Mucosa of gallbladder (tissue), 1 donor: ENCODE measurements at regions not wholly inside any gene's neighbourhood (a gene's known extent, or its start where the extent isn't known, plus 50 kb on each side); places are given as distances from the start of the nearest gene placed in this dataset.
A peak's percentile ranks its signal among the peaks of the same experiment; 100 is the strongest.

Experiments used
- DNase-seq: peaks from one replicate; pipeline ENCODE4 v3.0.0-alpha.2; 2020; ENCODE audit warnings: low spot score
- donor health status: DM: no; HTN: no; CAD: no.

DNA sequence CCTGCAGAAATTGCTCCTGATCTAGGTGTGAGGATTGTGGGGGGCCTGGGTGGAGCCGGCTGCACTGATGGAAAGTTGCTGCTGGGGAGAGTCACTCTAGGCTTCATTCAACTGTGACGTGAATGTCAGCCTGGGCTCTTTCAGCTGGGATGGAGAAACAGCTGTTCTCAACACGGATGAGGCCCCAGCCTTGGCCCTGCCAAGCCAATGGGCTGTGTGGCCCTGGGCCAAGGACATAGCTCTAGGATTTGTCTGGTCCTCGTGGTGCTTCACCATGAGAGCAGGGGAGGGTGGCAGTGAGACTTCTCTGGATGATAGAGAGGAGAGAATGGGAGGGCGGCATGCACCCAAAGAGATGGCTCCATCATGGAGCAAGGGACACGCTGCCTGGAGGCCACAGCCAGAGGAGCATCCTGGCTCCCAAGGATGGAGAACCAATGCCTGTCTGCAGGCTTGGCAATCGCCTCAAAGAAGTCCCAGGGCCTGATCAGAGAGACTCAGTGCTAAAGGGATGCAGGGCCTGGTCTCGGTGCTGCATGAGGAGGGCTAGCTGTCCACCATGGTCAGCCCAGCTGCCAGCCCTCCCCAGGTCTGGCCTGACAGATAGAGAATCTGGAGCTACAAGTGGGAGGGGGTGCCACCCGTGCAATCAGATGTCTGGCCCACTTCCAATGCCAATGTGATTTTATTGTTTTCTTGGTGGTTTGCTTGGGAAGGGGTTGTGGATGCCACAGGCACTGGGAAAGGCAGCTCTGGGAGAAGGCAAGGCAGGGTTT is 141.0 kb downstream of the GADD45G start:
- no peak for DNase-seq

DNA sequence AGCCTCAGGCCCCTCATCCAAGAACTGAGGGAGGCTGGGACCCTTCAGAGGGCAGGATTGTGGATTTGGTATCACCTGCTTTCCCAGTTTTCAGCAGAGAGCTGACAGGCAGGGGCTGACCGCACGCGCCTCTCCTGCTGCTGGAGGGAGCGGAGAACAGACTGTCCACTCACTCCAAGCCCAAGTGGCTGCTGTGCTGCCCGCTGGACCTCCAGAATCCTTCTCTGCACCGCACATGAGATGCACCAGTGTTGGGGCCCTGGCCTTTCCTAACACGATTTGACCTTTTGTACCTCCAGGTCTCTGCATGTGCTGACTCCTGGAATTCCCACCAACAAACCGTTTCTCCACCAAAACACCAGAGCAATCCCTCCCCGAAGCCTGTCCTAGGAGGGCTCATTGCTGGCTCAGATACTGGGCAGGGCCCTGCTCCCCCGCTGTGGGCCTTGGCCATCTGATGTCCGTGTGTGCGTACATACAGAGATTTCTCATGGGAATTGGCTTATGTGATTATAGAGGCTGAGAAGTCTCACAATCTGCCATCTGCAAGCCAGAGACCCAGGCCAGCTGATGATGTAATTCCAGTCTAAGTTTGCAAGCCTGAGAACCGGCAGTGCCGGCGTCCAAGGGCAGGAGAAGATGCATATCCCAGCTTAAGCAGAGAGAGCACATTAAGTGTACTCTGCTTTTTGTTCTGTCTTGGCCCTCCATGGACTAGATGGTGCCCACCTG is 141.7 kb downstream of the GADD45G start:
- no peak for DNase-seq

- DNase-seq, result no peak
These were observed 142.8 kb downstream of the GADD45G start for GRCh38 chr9:89747596-89747995.

DNA sequence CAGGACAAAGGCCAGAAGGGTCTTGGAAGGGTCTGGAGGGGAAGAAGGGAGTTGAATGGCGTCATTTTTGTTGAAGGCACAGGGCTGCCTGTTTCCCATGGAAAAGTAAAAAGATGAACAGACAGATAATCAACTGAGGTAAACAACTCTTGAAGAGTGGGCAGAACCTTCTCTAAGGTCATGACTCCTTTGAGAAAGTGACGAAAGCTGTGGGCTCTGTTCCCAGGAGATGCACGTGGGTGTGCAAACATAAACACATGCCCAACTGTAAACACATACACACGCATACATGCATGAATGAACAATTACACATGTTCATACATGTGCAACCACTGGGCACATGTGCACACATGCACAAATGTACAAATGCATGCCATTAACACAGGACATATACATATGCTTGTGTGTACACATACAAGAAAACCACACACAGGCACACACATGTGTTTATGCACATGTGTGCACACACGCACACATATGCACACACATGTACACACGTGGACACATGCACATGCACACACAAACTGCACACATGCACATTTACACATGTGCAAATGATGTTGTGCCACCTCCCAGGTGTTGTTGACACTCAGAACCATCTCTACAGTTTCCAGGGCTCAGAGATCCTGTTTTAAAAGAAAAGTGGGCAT is 143.3 kb downstream of the GADD45G start:
- no peak for DNase-seq

GRCh38 chr9:89748831-89749499 is 144.2 kb downstream of the GADD45G start:
- no peak for DNase-seq

GRCh38 chr9:89749500-89750116 is 144.8 kb downstream of the GADD45G start:
- DNase-seq, result no peak

- no peak for DNase-seq
These were observed 145.4 kb downstream of the GADD45G start for GRCh38 chr9:89750117-89750791.

DNA sequence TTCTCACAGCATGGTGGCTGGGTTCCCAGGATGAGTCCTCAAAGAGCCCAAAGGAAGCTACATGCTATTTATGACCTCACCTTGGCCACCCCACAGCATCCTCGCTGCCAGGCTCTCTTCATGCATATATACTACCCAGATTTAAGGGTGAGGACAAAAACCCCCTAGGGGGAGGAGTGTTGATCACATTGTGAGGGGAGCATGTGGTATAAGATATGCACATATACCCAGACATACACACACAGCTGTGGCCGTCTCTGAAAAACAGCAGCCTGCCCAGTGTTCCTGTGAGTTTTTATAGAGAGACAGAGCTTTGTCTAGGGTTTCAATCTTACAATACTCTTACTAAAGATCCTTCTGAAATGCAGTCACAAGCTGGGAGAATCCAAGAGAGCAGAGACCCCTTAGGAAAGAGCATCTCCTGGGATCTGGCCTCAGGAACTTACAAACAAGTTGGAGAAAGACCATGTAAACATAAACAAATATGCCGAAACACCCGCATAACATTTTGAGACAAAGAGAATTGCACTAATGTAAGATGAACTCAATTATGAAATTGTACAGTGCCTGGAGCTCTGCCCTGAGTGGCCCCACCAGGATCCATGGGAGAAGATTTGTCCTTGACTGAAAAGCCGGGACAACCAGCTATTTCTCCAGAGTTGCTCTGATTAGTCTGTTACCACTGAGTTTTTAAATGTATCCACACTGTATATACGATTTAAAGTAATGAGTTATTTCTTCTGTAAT is 146.4 kb downstream of the GADD45G start:
- DNase-seq, result no peak

DNA sequence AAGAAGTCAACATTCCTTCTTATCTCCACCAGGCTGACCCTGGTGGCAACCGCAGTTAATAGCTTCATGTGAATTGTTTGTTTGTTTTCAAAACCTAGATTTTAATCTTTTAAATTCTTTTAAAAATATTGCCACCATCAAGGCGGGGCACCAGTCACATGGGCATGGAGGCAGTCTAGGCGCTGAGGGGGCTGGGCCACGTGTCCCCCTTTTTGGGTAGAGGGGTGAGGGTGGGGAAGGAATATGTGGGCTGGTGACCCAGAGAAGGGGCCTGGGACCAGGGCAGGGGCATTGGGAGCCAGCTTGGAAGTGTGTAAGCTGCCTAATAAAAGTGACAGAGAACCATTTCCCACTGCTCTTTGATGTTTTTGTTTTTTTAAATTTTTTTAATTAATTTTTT is 147.3 kb downstream of the GADD45G start:
- no peak for DNase-seq

DNA sequence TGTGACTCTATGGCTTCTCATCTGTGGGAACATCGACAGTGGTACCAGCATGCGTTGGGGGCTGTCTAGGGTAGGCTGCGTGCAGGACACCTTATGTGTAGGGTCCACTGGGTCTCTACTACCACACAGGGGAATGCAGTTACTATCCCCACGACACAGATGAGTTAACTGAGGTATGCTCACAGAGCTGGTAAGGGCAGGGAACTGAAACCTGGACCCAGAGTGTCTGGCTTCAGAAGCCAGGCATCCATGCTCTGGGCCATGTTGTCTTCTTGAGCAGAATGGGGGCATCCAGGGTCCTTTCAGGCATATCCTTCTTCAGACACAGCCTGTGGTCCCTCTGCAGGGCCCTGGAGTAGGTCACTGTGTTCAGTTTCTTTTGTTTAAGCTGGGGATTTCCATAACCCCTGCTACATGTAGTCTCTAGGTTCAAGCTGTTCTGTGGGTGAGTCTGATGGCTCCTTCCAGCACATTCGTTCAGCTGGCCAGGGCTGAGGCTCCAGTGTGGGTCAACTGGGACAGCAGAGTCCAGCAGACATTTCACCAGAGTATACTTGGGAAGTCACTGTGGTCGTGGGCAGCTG is 148.8 kb downstream of the GADD45G start:
- DNase-seq, result no peak

DNA sequence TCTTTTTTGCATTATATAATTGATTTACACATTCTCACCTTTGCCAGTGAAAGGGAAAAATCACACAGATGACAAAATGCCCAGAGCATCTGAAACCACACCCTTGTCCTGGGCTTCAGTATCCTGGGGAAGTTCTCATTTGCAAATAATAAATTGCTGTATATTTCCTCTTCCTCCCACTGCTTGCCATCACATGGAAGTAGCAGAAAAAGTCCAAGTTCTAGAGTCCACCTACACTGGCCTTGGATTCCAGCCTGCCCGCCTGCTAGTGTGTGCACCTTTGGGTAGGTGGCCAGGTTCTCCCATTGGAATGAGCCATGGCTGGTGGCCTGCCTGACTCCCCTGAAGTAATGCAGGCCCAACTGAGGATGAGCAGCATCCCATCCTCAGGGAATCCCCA is 149.4 kb downstream of the GADD45G start:
- no peak for DNase-seq

DNA sequence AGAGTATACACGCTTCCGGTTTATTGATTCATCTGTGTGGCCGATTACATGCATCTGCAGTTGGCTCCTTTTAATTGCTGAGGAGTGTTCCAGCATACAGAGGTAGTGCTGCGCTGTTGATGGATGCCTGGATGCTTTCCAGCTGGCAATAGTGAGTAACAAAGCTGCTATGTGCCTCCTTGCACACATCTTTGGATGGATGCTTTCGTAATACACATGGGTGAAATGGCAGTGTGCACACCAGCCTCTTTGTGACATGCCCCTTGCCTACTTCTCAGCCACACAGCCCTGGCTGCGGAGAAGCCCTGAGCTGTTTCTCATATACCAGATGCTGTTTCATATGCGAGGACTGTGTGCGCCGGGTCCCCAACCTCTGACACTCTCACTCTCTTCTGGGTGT is 151.0 kb downstream of the GADD45G start:
- DNase-seq, result peak; percentile 53

DNA sequence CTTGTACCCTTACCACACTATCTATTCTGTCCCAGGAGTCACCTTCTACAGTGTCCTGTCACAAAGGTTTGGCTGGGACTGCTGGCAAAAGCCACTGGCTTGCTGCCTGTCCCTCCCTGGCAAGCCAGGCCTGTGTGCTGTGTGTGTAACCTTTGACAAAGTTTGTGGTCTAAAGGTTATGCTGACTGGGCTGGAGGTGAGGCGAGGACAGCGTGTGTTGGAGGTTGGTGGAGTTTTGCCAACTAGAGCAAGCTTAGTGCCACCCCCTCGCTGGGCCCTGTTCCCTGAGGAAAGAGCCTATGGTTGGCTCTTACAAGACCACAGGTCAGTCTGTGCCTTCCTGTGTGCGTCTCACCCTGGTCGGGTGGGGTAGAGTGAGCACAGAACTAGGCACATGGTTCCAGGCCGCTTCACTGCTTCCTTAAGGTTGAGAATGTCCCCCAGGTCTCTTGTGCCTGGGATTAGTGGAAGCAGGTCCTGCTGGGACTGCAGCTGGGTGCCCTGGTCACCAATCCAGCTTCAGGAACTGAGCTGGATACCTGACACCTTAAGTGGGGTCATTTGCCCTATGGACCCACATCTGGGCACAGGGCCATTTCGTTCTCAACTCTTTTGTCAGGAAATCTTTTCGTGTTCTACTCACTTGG is 152.2 kb downstream of the GADD45G start:
- no peak for DNase-seq

GRCh38 chr9:89757776-89758528 is 153.1 kb downstream of the GADD45G start:
- DNase-seq, result no peak

- DNase-seq, result no peak
These were observed 154.8 kb downstream of the GADD45G start for GRCh38 chr9:89759572-89759971.

- DNase-seq, result no peak
These were observed 155.3 kb downstream of the GADD45G start for GRCh38 chr9:89760123-89760522.

DNA sequence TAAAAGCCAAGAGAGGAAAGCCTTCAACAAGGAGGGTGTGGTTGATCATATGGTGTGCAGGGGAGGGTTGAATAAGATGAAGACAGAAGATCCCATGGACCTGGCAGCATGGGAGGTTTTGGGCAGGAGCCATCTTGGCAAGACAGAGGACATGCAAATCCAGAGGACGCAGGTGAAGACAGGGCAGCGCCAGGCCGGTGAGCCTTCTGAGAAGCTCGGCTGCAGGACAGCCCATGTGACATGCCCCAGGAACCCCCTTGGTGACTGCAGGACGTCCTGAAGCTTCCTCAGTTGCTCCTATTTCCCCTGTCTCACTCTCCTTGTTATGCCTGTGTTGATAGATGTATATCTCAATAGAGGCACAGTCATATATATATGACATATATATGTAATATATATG is 159.4 kb downstream of the GADD45G start:
- no peak for DNase-seq

- DNase-seq, result no peak
These were observed 160.6 kb downstream of the GADD45G start for GRCh38 chr9:89765211-89765946.
